Upper lobe of left lung (tissue), 6 donors: ENCODE measurements at regions not wholly inside any gene's neighbourhood (a gene's known extent, or its start where the extent isn't known, plus 50 kb on each side); places are given as distances from the start of the nearest gene placed in this dataset.

Source experiments
- ATAC-seq, 2 donors: fragments of 200-7000 bp; cut with Tn5 transposase; one replicate each; pipeline ENCODE4 v1.9.1; 2022; ENCODE audit warnings: mild to moderate bottlenecking in 2 of 2, moderate library complexity in 2 of 2; ENCODE audit not compliant: low FRiP score in 2 of 2
- DNase-seq, 2 donors: peaks; one replicate each; pipeline ENCODE4 v3.0.0-alpha.2; 2019 to 2020
- H3K27ac ChIP-seq, 4 donors: fragments of 200-600 bp; sonication (generic); one replicate each; pipeline ENCODE4 v1.5.1; 2016 to 2019
- H3K27me3 ChIP-seq, 4 donors: fragments of 200-600 bp; sonication (generic); one replicate each; pipeline ENCODE4 v1.5.1; 2017 to 2019
- H3K36me3 ChIP-seq, 4 donors: fragments of 200-600 bp; sonication (generic); one replicate each; pipeline ENCODE4 v1.5.1; 2016 to 2019
- H3K4me1 ChIP-seq, 4 donors: fragments of 200-600 bp; sonication (generic); one replicate each; pipeline ENCODE4 v1.5.1; 2018 to 2019
- H3K4me3 ChIP-seq, 4 donors: fragments of 200-600 bp; sonication (generic); one replicate each; pipeline ENCODE4 v1.5.1; 2017 to 2019; ENCODE audit warnings: mild to moderate bottlenecking in 2 of 4, moderate library complexity in 1 of 4
- H3K9me3 ChIP-seq, 4 donors: fragments of 200-600 bp; sonication (generic); one replicate each; pipeline ENCODE4 v1.5.1; 2018 to 2019
- CTCF ChIP-seq, 6 experiments: fragments of 450-650 bp in 4 of 6; fragments of 200-600 bp in 2 of 6; sonication (generic) in 2 of 6; IDR thresholded peaks; one replicate each; pipeline ENCODE4 v1.5.1; 2016 to 2019; ENCODE audit warnings: antibody characterized with exemption in 6 of 6
- EP300 ChIP-seq, 4 donors: sonication (generic); formaldehyde crosslinking; IDR thresholded peaks; one replicate each; pipeline ENCODE4 v1.5.1; 2017; ENCODE audit warnings: antibody characterized with exemption in 4 of 4, control low read depth in 2 of 4
- POLR2A ChIP-seq, 4 donors: fragments of 450-650 bp; IDR thresholded peaks; one replicate each; pipeline ENCODE4 v1.5.1; 2016 to 2017; ENCODE audit warnings: antibody characterized with exemption in 4 of 4, mild to moderate bottlenecking in 2 of 4
- POLR2AphosphoS5 ChIP-seq, 2 donors: sonication (generic); formaldehyde crosslinking; IDR thresholded peaks; one replicate each; pipeline ENCODE4 v1.5.1; 2017; ENCODE audit warnings: antibody characterized with exemption in 2 of 2
- WGBS, 2 donors: methylation state at CpG; one replicate each; pipeline ENCODE4 v1.1.5; 2017 to 2018; 5-methylcytosine and 5-hydroxymethylcytosine counted together
- donor health status: DM: no; HTN: no; CAD: no; lungs with moderate emphysema.
- donor health status: DM: no; HTN: yes; CAD: no; lungs with severe emphysema.

- 72 to 73% methylated on average over 5 of the region's 5 CpGs for WGBS, 2 donors
- Histone ChIP-seq H3K27ac (no peak overlapping the region), H3K9me3 (no peaks in the 10 kb centered on the region), H3K4me1 (no peaks in the 10 kb centered on the region), H3K36me3 (no peaks in the 10 kb centered on the region), H3K27me3 (no peaks in the 10 kb centered on the region), H3K4me3 (no peak overlapping the region)
- no peak for DNase-seq
- ATAC-seq = no peak
- TF ChIP-seq EP300 (IDR thresholded peaks at IDR 0.05) = no peak
These were observed 199.2 kb downstream of the SMAD2 start for GRCh38 chr18:47731276-47731675.

GRCh38 chr18:47730795-47731194 lies 199.7 kb downstream of the SMAD2 start:
- no peak for TF ChIP-seq CTCF (IDR thresholded peaks at IDR 0.05)
- no peak for TF ChIP-seq EP300 (IDR thresholded peaks at IDR 0.05)
- TF ChIP-seq POLR2A (IDR thresholded peaks at IDR 0.05) = no peak
- TF ChIP-seq POLR2AphosphoS5 (IDR thresholded peaks at IDR 0.05) = no peak
- DNase-seq = no peak

GRCh38 chr18:47729356-47729755 lies 201.1 kb downstream of the SMAD2 start:
- TF ChIP-seq POLR2A (IDR thresholded peaks at IDR 0.05) (no peak), POLR2AphosphoS5 (IDR thresholded peaks at IDR 0.05) (no peak), EP300 (IDR thresholded peaks at IDR 0.05) (no peak), CTCF (IDR thresholded peaks at IDR 0.05) (no peak)
- WGBS, 2 donors = 89 to 98% methylated on average over 5 to 6 of the region's 6 CpGs
- ATAC-seq = no peak
- H3K4me1 ChIP-seq = no peaks in the 10 kb centered on the region
- no peak overlapping the region for H3K4me3 ChIP-seq
- no peak for DNase-seq
- H3K27ac ChIP-seq = no peak overlapping the region
- H3K36me3 ChIP-seq = no peaks in the 10 kb centered on the region
- no peaks in the 10 kb centered on the region for H3K27me3 ChIP-seq
- no peaks in the 10 kb centered on the region for H3K9me3 ChIP-seq

More at GRCh38 chr18:47730795-47731194, 199.7 kb downstream of the SMAD2 start:
- no peaks in the 10 kb centered on the region for H3K4me1 ChIP-seq
- WGBS, 2 donors = 66 to 75% methylated on average over 5 of the region's 5 CpGs
- no peak overlapping the region for H3K27ac ChIP-seq
- H3K27me3 ChIP-seq = no peaks in the 10 kb centered on the region
- H3K36me3 ChIP-seq = no peaks in the 10 kb centered on the region
- no peaks in the 10 kb centered on the region for H3K9me3 ChIP-seq
- ATAC-seq = peak in 1 of 2 donors; percentile 33
- no peak overlapping the region for H3K4me3 ChIP-seq

- ATAC-seq = no peak
- Histone ChIP-seq H3K4me1 (no peaks in the 10 kb centered on the region), H3K36me3 (no peaks in the 10 kb centered on the region), H3K27me3 (no peaks in the 10 kb centered on the region), H3K27ac (no peak overlapping the region), H3K9me3 (no peaks in the 10 kb centered on the region), H3K4me3 (no peak overlapping the region)
- TF ChIP-seq EP300 (IDR thresholded peaks at IDR 0.05) = no peak
- TF ChIP-seq POLR2A (IDR thresholded peaks at IDR 0.05) = no peak
- TF ChIP-seq CTCF (IDR thresholded peaks at IDR 0.05) = no peak
- TF ChIP-seq POLR2AphosphoS5 (IDR thresholded peaks at IDR 0.05) = no peak
- 91 to 94% methylated on average over 2 of the region's 2 CpGs for WGBS, 2 donors
- DNase-seq = no peak
These were observed 201.5 kb downstream of the SMAD2 start for GRCh38 chr18:47728921-47729320.

GRCh38 chr18:47727409-47727808 lies 203.1 kb downstream of the SMAD2 start:
- no peaks in the 10 kb centered on the region for H3K4me1 ChIP-seq
- H3K9me3 ChIP-seq = no peaks in the 10 kb centered on the region
- DNase-seq (no peak), ATAC-seq (no peak)
- H3K27ac ChIP-seq = no peak overlapping the region
- no peak for TF ChIP-seq CTCF (IDR thresholded peaks at IDR 0.05)
- H3K4me3 ChIP-seq = no peak overlapping the region
- no peaks in the 10 kb centered on the region for H3K27me3 ChIP-seq
- WGBS, 2 donors = 77 to 84% methylated on average over 5 of the region's 5 CpGs
- H3K36me3 ChIP-seq = no peaks in the 10 kb centered on the region
